PFSK-1 (cell line): ENCODE measurements at regions not wholly inside any gene's neighbourhood (a gene's known extent, or its start where the extent isn't known, plus 50 kb on each side); places are given as distances from the start of the nearest gene placed in this dataset.

Experiments used
- FOXP2 ChIP-seq: optimal IDR thresholded peaks from 2 replicates; pipeline ENCODE3; 2011; ENCODE audit warnings: borderline replicate concordance, control low read depth, inconsistent platforms; ENCODE audit not compliant: insufficient read depth; ENCODE audit errors: extremely low read length, extremely low read depth
- POLR2AphosphoS5 ChIP-seq: IDR thresholded peaks from 2 replicates; pipeline ENCODE4 v1.6.1; 2012; ENCODE audit warnings: low read depth, mild to moderate bottlenecking, control low read depth, low read length, moderate library complexity
- SIN3A ChIP-seq: IDR thresholded peaks from 2 replicates; pipeline ENCODE4 v1.6.1; 2012; ENCODE audit warnings: mild to moderate bottlenecking, low read length, moderate library complexity, borderline replicate concordance; ENCODE audit not compliant: insufficient read depth
- TAF1 ChIP-seq: IDR thresholded peaks from 2 replicates; pipeline ENCODE4 v1.6.1; 2012; ENCODE audit warnings: low read length, control low read depth, borderline replicate concordance; ENCODE audit not compliant: insufficient read depth
- TF ChIP-seq, protein P1 (sequence below), 2 experiments: IDR thresholded peaks; 2 replicates each; pipeline versions ENCODE4 v1.6.1 to v1.8.0; 2011 to 2012; ENCODE audit warnings: low read depth in 2 of 2, low read length in 2 of 2, control low read depth in 1 of 2, inconsistent platforms in 1 of 2, mild to moderate bottlenecking in 1 of 2, moderate library complexity in 1 of 2; ENCODE audit not compliant: insufficient read depth in 1 of 2

DNA sequence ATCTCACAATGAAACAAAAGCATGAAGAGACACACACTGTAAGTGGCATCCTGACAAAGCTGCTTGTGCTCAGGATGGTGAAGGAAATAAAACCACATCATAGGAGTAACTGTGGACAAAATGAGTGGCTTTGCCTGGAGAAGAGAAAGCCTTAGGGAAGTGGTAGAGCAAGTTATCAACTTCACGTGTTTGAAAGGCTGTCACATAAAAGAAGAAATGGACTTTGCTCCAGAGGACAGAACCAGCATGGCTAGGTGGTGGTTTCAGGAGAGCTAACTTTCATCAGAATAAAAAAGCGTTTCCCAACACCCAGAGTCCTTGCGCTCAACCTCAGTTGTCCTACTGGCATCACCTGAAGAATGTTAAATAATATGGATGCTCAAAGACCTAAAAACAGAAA, 139.9 kb downstream of the SETD4 start:
- TF ChIP-seq POLR2AphosphoS5 (no peak), SIN3A (no peak), TAF1 (no peak), FOXP2 (no peak)
- TF ChIP-seq, protein P1, sequence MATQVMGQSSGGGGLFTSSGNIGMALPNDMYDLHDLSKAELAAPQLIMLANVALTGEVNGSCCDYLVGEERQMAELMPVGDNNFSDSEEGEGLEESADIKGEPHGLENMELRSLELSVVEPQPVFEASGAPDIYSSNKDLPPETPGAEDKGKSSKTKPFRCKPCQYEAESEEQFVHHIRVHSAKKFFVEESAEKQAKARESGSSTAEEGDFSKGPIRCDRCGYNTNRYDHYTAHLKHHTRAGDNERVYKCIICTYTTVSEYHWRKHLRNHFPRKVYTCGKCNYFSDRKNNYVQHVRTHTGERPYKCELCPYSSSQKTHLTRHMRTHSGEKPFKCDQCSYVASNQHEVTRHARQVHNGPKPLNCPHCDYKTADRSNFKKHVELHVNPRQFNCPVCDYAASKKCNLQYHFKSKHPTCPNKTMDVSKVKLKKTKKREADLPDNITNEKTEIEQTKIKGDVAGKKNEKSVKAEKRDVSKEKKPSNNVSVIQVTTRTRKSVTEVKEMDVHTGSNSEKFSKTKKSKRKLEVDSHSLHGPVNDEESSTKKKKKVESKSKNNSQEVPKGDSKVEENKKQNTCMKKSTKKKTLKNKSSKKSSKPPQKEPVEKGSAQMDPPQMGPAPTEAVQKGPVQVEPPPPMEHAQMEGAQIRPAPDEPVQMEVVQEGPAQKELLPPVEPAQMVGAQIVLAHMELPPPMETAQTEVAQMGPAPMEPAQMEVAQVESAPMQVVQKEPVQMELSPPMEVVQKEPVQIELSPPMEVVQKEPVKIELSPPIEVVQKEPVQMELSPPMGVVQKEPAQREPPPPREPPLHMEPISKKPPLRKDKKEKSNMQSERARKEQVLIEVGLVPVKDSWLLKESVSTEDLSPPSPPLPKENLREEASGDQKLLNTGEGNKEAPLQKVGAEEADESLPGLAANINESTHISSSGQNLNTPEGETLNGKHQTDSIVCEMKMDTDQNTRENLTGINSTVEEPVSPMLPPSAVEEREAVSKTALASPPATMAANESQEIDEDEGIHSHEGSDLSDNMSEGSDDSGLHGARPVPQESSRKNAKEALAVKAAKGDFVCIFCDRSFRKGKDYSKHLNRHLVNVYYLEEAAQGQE (IDR thresholded peaks at IDR 0.05; ENCODE audit: insufficient read depth in 1 of 2, low read depth in 2 of 2, low read length in 2 of 2) = no peak
